ENCODE measurements at regions not wholly inside any gene's neighbourhood (a gene's known extent, or its start where the extent isn't known, plus 50 kb on each side); places are given as distances from the start of the nearest gene placed in this dataset.
A peak's percentile ranks its signal among the peaks of the same experiment; 100 is the strongest.

- H3K4me3 ChIP-seq (ENCODE audit: control insufficient read depth, low read depth, low read length) = no peak overlapping the region
- no peak for DNase-seq (ENCODE audit: low read depth)
- TF ChIP-seq CTCF (IDR thresholded peaks at IDR 0.05; ENCODE audit: control insufficient read depth, insufficient read depth, low read depth, low read length, missing control alignments) = no peak
These were observed 63.1 kb upstream of the SPATS2L start for GRCh38 chr2:200243441-200243840.

GRCh38 chr2:200244111-200244510 lies 62.4 kb upstream of the SPATS2L start:
- TF ChIP-seq CTCF (IDR thresholded peaks at IDR 0.05; ENCODE audit: control insufficient read depth, insufficient read depth, low read depth, low read length, missing control alignments) = no peak
- no peak for DNase-seq (ENCODE audit: low read depth)

GRCh38 chr2:200247494-200247893 lies 59.0 kb upstream of the SPATS2L start:
- H3K4me3 ChIP-seq (ENCODE audit: control insufficient read depth, low read depth, low read length) = no peak overlapping the region
- no peak for TF ChIP-seq CTCF (IDR thresholded peaks at IDR 0.05; ENCODE audit: control insufficient read depth, insufficient read depth, low read depth, low read length, missing control alignments)
- DNase-seq (ENCODE audit: low read depth) = no peak

More at GRCh38 chr2:200244111-200244510, 62.4 kb upstream of the SPATS2L start:
- H3K4me3 ChIP-seq (ENCODE audit: control insufficient read depth, low read depth, low read length) = no peak overlapping the region

GRCh38 chr2:200252265-200253067 lies 54.0 kb upstream of the SPATS2L start:
- TF ChIP-seq CTCF (IDR thresholded peaks at IDR 0.05; ENCODE audit: control insufficient read depth, insufficient read depth, low read depth, low read length, missing control alignments) = no peak
- peak overlapping the region; percentile 20 for H3K4me3 ChIP-seq (ENCODE audit: control insufficient read depth, low read depth, low read length)
- DNase-seq (ENCODE audit: low read depth) = peak; percentile 69

GRCh38 chr2:200253639-200254038 lies 52.9 kb upstream of the SPATS2L start:
- no peak for TF ChIP-seq CTCF (IDR thresholded peaks at IDR 0.05; ENCODE audit: control insufficient read depth, insufficient read depth, low read depth, low read length, missing control alignments)
- H3K4me3 ChIP-seq (ENCODE audit: control insufficient read depth, low read depth, low read length) = no peak overlapping the region
- DNase-seq (ENCODE audit: low read depth) = no peak

- no peak for TF ChIP-seq CTCF (IDR thresholded peaks at IDR 0.05; ENCODE audit: control insufficient read depth, insufficient read depth, low read depth, low read length, missing control alignments)
- DNase-seq (ENCODE audit: low read depth) = no peak
- no peak overlapping the region for H3K4me3 ChIP-seq (ENCODE audit: control insufficient read depth, low read depth, low read length)
These were observed 51.7 kb upstream of the SPATS2L start for GRCh38 chr2:200254773-200255172.

Data from AG09309 (cell line).